H1 (cell line): ENCODE measurements at regions not wholly inside any gene's neighbourhood (a gene's known extent, or its start where the extent isn't known, plus 50 kb on each side); places are given as distances from the start of the nearest gene placed in this dataset.

Experiments
- CTCF ChIP-seq, 3 experiments: IDR thresholded peaks; 1 replicate in 2 of 3; 2 replicates in 1 of 3; pipeline versions ENCODE4 v1.5.1 to v1.6.1; 2011; ENCODE audit warnings: low read length in 3 of 3, mild to moderate bottlenecking in 3 of 3, inconsistent platforms in 2 of 3, low read depth in 1 of 3, moderate library complexity in 1 of 3; ENCODE audit not compliant: insufficient read depth in 1 of 3; ENCODE audit errors: control extremely low read depth in 1 of 3
- EZH2 ChIP-seq: fragments of 200-600 bp; sonication (generic); IDR thresholded peaks from 2 replicates; pipeline ENCODE4 v1.7.1; 2012; ENCODE audit warnings: low read depth, mild to moderate bottlenecking, moderate library complexity, low read length, inconsistent platforms; ENCODE audit not compliant: severe bottlenecking
- NANOG ChIP-seq: IDR thresholded peaks from 2 replicates; pipeline ENCODE4 v1.6.1; 2011; ENCODE audit warnings: low read length, low read depth, mild to moderate bottlenecking, inconsistent platforms; ENCODE audit not compliant: insufficient read depth, poor library complexity, severe bottlenecking
- POLR2A ChIP-seq, 2 experiments: IDR thresholded peaks; 1 replicate in 1 of 2; 2 replicates in 1 of 2; pipeline ENCODE4 v1.6.1; 2011; ENCODE audit warnings: low read depth in 2 of 2, low read length in 2 of 2, mild to moderate bottlenecking in 2 of 2; ENCODE audit errors: control extremely low read depth in 1 of 2
- RXRA ChIP-seq: IDR thresholded peaks from 2 replicates; pipeline ENCODE4 v1.6.1; 2011; ENCODE audit warnings: low read depth, mild to moderate bottlenecking, low read length, moderate library complexity; ENCODE audit not compliant: insufficient read depth
- TCF12 ChIP-seq: IDR thresholded peaks from 2 replicates; pipeline ENCODE4 v1.6.1; 2011; ENCODE audit warnings: low read depth, mild to moderate bottlenecking, low read length
- TEAD4 ChIP-seq: IDR thresholded peaks from 2 replicates; pipeline ENCODE4 v1.6.1; 2012; ENCODE audit warnings: low read depth, low read length, inconsistent platforms, mixed read lengths

GRCh38 chr4:115343171-115343570 is 229.8 kb upstream of the NDST4 start:
- TF ChIP-seq TEAD4 (no peak), CTCF (IDR thresholded peaks at IDR 0.05; ENCODE audit: control extremely low read depth in 1 of 3, insufficient read depth in 1 of 3, low read depth in 1 of 3, low read length in 3 of 3) (no peak), POLR2A (IDR thresholded peaks at IDR 0.05; ENCODE audit: control extremely low read depth in 1 of 2, low read depth in 2 of 2, low read length in 2 of 2) (no peak), NANOG (no peak), EZH2 (no peak), TCF12 (no peak), RXRA (no peak)
